Fibroblast of lung (primary cell): ENCODE measurements at regions not wholly inside any gene's neighbourhood (a gene's known extent, or its start where the extent isn't known, plus 50 kb on each side); places are given as distances from the start of the nearest gene placed in this dataset.

Experiments used
- DNase-seq, 2 donors: peaks; one replicate each; pipeline versions ENCODE4 v3.0.0 to v3.0.0-alpha.2; 2010; ENCODE audit warnings: low read depth in 2 of 2
- H2AFZ ChIP-seq: 2 replicates; pipeline ENCODE4 v1.5.1; 2012; ENCODE audit warnings: low read length, control low read depth, inconsistent platforms
- H3K27ac ChIP-seq: 2 replicates; pipeline ENCODE4 v1.5.1; 2011; ENCODE audit warnings: low read length, control low read depth; ENCODE audit not compliant: insufficient read depth
- H3K27me3 ChIP-seq: 2 replicates; pipeline ENCODE4 v1.5.1; 2011; ENCODE audit warnings: mild to moderate bottlenecking, low read length; ENCODE audit not compliant: control insufficient read depth, insufficient read depth
- H3K36me3 ChIP-seq: 2 replicates; pipeline ENCODE4 v1.5.1; 2011; ENCODE audit warnings: low read length; ENCODE audit not compliant: control insufficient read depth, insufficient read depth
- H3K4me1 ChIP-seq: 2 replicates; pipeline ENCODE4 v1.5.1; 2011; ENCODE audit warnings: low read length; ENCODE audit not compliant: control insufficient read depth, insufficient read depth; ENCODE audit errors: extremely low read depth
- H3K4me2 ChIP-seq: 2 replicates; pipeline ENCODE4 v1.5.1; 2011; ENCODE audit warnings: low read length, control low read depth; ENCODE audit not compliant: insufficient read depth; ENCODE audit errors: extremely low read depth
- H3K4me3 ChIP-seq, 4 experiments: fragments of 200-600 bp in 1 of 4; sonication (generic) in 1 of 4; replicated peaks in 1 of 4; 2 replicates each; pipeline ENCODE4 v1.5.1; 2011 to 2016; ENCODE audit warnings: low read length in 4 of 4, low read depth in 3 of 4, mild to moderate bottlenecking in 3 of 4, control low read depth in 2 of 4, inconsistent platforms in 1 of 4, mixed read lengths in 1 of 4; ENCODE audit not compliant: insufficient read depth in 1 of 4; ENCODE audit errors: control extremely low read depth in 1 of 4
- H3K79me2 ChIP-seq: 2 replicates; pipeline ENCODE4 v1.5.1; 2012; ENCODE audit warnings: mild to moderate bottlenecking, low read length, inconsistent platforms; ENCODE audit not compliant: control insufficient read depth, insufficient read depth
- H3K9ac ChIP-seq: 2 replicates; pipeline ENCODE4 v1.5.1; 2011; ENCODE audit warnings: mild to moderate bottlenecking, low read length, control low read depth; ENCODE audit not compliant: insufficient read depth
- H3K9me3 ChIP-seq: 2 replicates; pipeline ENCODE4 v1.5.1; 2012; ENCODE audit warnings: low read depth, low read length; ENCODE audit not compliant: control insufficient read depth, insufficient read depth
- H4K20me1 ChIP-seq: 2 replicates; pipeline ENCODE4 v1.5.1; 2011; ENCODE audit warnings: low read length; ENCODE audit not compliant: control insufficient read depth, insufficient read depth; ENCODE audit errors: extremely low read depth
- CTCF ChIP-seq, 2 donors: IDR thresholded peaks in 1 of 2; conservative IDR thresholded peaks in 1 of 2; 1 replicate in 1 of 2; 2 replicates in 1 of 2; pipeline ENCODE4 v1.5.1; 2011 to 2012; ENCODE audit warnings: low read length in 2 of 2, control low read depth in 1 of 2, inconsistent platforms in 1 of 2, low read depth in 1 of 2, mild to moderate bottlenecking in 1 of 2
- EZH2 ChIP-seq: IDR thresholded peaks from 2 replicates; pipeline ENCODE4 v1.5.1; 2012; ENCODE audit warnings: low read length, control low read depth, mild to moderate bottlenecking; ENCODE audit errors: missing control alignments

- no peaks in the 10 kb centered on the region for H3K27me3 ChIP-seq
- no peaks in the 10 kb centered on the region for H3K4me1 ChIP-seq
- H2AFZ ChIP-seq = no peak overlapping the region
- no peaks in the 10 kb centered on the region for H4K20me1 ChIP-seq
- no peak overlapping the region for H3K4me3 ChIP-seq
- H3K79me2 ChIP-seq = no peaks in the 10 kb centered on the region
- TF ChIP-seq CTCF (conservative IDR thresholded peaks at IDR 0.05 in 1 of 2, IDR thresholded peaks at IDR 0.05 in 1 of 2; ENCODE audit: low read depth in 1 of 2, low read length in 2 of 2) = no peak
- no peak overlapping the region for H3K27ac ChIP-seq
- H3K9me3 ChIP-seq = no peaks in the 10 kb centered on the region
- no peak overlapping the region for H3K9ac ChIP-seq
- no peak overlapping the region for H3K4me2 ChIP-seq
- H3K36me3 ChIP-seq = no peaks in the 10 kb centered on the region
- DNase-seq = no peak
These were observed 422.3 kb downstream of the TCERG1L start for GRCh38 chr10:130889240-130889639.

GRCh38 chr10:130889780-130890179 is 421.7 kb downstream of the TCERG1L start:
- Histone ChIP-seq H3K36me3 (no peaks in the 10 kb centered on the region), H2AFZ (no peak overlapping the region), H3K9ac (no peak overlapping the region), H3K4me1 (no peaks in the 10 kb centered on the region), H3K4me2 (no peak overlapping the region), H3K9me3 (no peaks in the 10 kb centered on the region), H3K79me2 (no peaks in the 10 kb centered on the region), H4K20me1 (no peaks in the 10 kb centered on the region), H3K27ac (no peak overlapping the region), H3K27me3 (no peaks in the 10 kb centered on the region), H3K4me3 (no peak overlapping the region)
- TF ChIP-seq EZH2 (no peak), CTCF (conservative IDR thresholded peaks at IDR 0.05 in 1 of 2, IDR thresholded peaks at IDR 0.05 in 1 of 2; ENCODE audit: low read depth in 1 of 2, low read length in 2 of 2) (no peak)
- no peak for DNase-seq

GRCh38 chr10:130891066-130891465 is 420.5 kb downstream of the TCERG1L start:
- Histone ChIP-seq H3K9me3 (no peaks in the 10 kb centered on the region), H3K79me2 (no peaks in the 10 kb centered on the region), H3K27ac (no peak overlapping the region), H4K20me1 (no peaks in the 10 kb centered on the region), H2AFZ (no peak overlapping the region), H3K36me3 (no peaks in the 10 kb centered on the region), H3K4me3 (no peak overlapping the region), H3K4me2 (no peak overlapping the region), H3K27me3 (no peaks in the 10 kb centered on the region), H3K9ac (no peak overlapping the region), H3K4me1 (no peaks in the 10 kb centered on the region)
- DNase-seq = no peak
- TF ChIP-seq CTCF (conservative IDR thresholded peaks at IDR 0.05 in 1 of 2, IDR thresholded peaks at IDR 0.05 in 1 of 2; ENCODE audit: low read depth in 1 of 2, low read length in 2 of 2) (no peak), EZH2 (no peak)
